HepG2 (cell line): ENCODE measurements at regions not wholly inside any gene's neighbourhood (a gene's known extent, or its start where the extent isn't known, plus 50 kb on each side); places are given as distances from the start of the nearest gene placed in this dataset.

ENCODE experiments used
- ATAC-seq: fragments of 200-7000 bp; cut with Tn5 transposase; 3 replicates; pipeline ENCODE4 v1.9.1; 2020; ENCODE audit warnings: mild to moderate bottlenecking, moderate library complexity
- BruUV-seq: library from RNA; stranded (reverse); fragments of 400-500 nt; replicated peaks from 2 replicates; lab custom pipeline; 2021; lab: Mats Ljungman, UMichigan
- CTCF ChIA-PET: fragments of 300-600 bp; formaldehyde crosslinking; extraction: SDS; loops from one replicate; lab custom pipeline; 2021; ENCODE audit warnings: low total read pairs, inconsistent platforms, low intra/inter-chr PET ratio; lab: Yijun Ruan, JAX
- POLR2A ChIA-PET: fragments of 350-600 bp; sonication (Branson Sonifier 250); formaldehyde crosslinking; loops from one replicate; lab custom pipeline; 2020; ENCODE audit warnings: antibody characterized with exemption, inconsistent platforms; lab: Yijun Ruan, JAX
- DNase-seq: peaks from one replicate; pipeline ENCODE4 v3.0.0-alpha.2; 2015; ENCODE audit warnings: low spot score
- FAIRE-seq: peaks from 3 replicates; lab custom pipeline; 2011; peaks lifted over from hg19 to GRCh38; lab: Jason Lieb, UNC
- H2AFZ ChIP-seq: one replicate; pipeline ENCODE4 v1.6.1; 2011; ENCODE audit warnings: low read length, inconsistent platforms
- H3K27ac ChIP-seq: fragments of 300-600 bp; 3 replicates; pipeline ENCODE4 v1.8.0; 2011; ENCODE audit warnings: mixed run types, mild to moderate bottlenecking, mixed read lengths, low read length, inconsistent platforms; ENCODE audit not compliant: insufficient read depth; ENCODE audit errors: extremely low read length
- H3K27me3 ChIP-seq, 2 experiments: fragments of 200-600 bp in 1 of 2; 2 replicates in 1 of 2; 3 replicates in 1 of 2; pipeline versions ENCODE4 v1.6.0 to v1.8.0; 2011; ENCODE audit warnings: low read length in 2 of 2, mild to moderate bottlenecking in 2 of 2, moderate library complexity in 2 of 2, inconsistent platforms in 1 of 2; ENCODE audit not compliant: insufficient read depth in 2 of 2, control insufficient read depth in 1 of 2
- H3K36me3 ChIP-seq, 2 experiments: fragments of 200-600 bp in 1 of 2; replicated peaks in 1 of 2; 2 replicates in 1 of 2; 3 replicates in 1 of 2; pipeline versions ENCODE4 v1.5.1 to v1.8.0; 2011; ENCODE audit warnings: low read length in 2 of 2, inconsistent platforms in 1 of 2; ENCODE audit not compliant: insufficient read depth in 2 of 2, control insufficient read depth in 1 of 2
- H3K4me1 ChIP-seq: 2 replicates; pipeline ENCODE4 v1.5.1; 2012; ENCODE audit warnings: low read length, inconsistent platforms; ENCODE audit not compliant: insufficient read depth
- H3K4me2 ChIP-seq: 2 replicates; pipeline ENCODE4 v1.6.0; 2011; ENCODE audit warnings: low read depth, low read length, inconsistent platforms
- H3K4me3 ChIP-seq, 3 experiments: fragments of 200-600 bp in 1 of 3; sonication (generic), shearing (Covaris generic) in 1 of 3; replicated peaks in 1 of 3; 2 replicates each; pipeline ENCODE4 v1.5.1; 2011 to 2016; ENCODE audit warnings: low read length in 3 of 3, inconsistent platforms in 2 of 3, low read depth in 2 of 3, mild to moderate bottlenecking in 2 of 3, control low read depth in 1 of 3, mixed read lengths in 1 of 3; ENCODE audit not compliant: insufficient read depth in 1 of 3
- H3K79me2 ChIP-seq: one replicate; pipeline ENCODE4 v1.6.1; 2011; ENCODE audit warnings: low read length, inconsistent platforms; ENCODE audit not compliant: insufficient read depth
- H3K9ac ChIP-seq: 2 replicates; pipeline ENCODE4 v1.6.0; 2011; ENCODE audit warnings: mild to moderate bottlenecking, low read depth, low read length, inconsistent platforms; ENCODE audit not compliant: insufficient read depth
- H3K9me3 ChIP-seq: 2 replicates; pipeline ENCODE4 v1.5.1; 2012; ENCODE audit warnings: mild to moderate bottlenecking, low read length
- H4K20me1 ChIP-seq: 2 replicates; pipeline ENCODE4 v1.6.0; 2011; ENCODE audit warnings: inconsistent platforms, mild to moderate bottlenecking, low read length, moderate library complexity; ENCODE audit not compliant: insufficient read depth
- HOXA7 ChIP-seq: sonication (generic); formaldehyde crosslinking; IDR thresholded peaks from 2 replicates; pipeline ENCODE4 v1.8.1; 2022; ENCODE audit warnings: mild to moderate bottlenecking, missing genetic modification reagents, moderate library complexity
- IKZF4 ChIP-seq: sonication (generic); formaldehyde crosslinking; IDR thresholded peaks from 2 replicates; pipeline ENCODE4 v1.5.1; 2020; ENCODE audit warnings: borderline replicate concordance, mild to moderate bottlenecking, low read depth, missing genetic modification reagents; ENCODE audit errors: not compliant biosample characterization
- TOE1 ChIP-seq: sonication (generic); formaldehyde crosslinking; IDR thresholded peaks from 2 replicates; pipeline ENCODE4 v1.4.0; 2020; ENCODE audit warnings: mild to moderate bottlenecking, missing genetic modification reagents
- ZMYM2 ChIP-seq: sonication (generic); formaldehyde crosslinking; IDR thresholded peaks from 2 replicates; pipeline ENCODE4 v1.8.0; 2022; ENCODE audit warnings: mild to moderate bottlenecking, missing genetic modification reagents
- ZNF124 ChIP-seq: sonication (generic); formaldehyde crosslinking; IDR thresholded peaks from 2 replicates; pipeline ENCODE4 v1.4.0; 2020; ENCODE audit warnings: missing genetic modification reagents
- ZNF17 ChIP-seq: sonication (generic); formaldehyde crosslinking; IDR thresholded peaks from 2 replicates; pipeline ENCODE4 v1.5.0; 2020; ENCODE audit warnings: mild to moderate bottlenecking, missing genetic modification reagents
- ZNF547 ChIP-seq: sonication (generic); formaldehyde crosslinking; IDR thresholded peaks from 2 replicates; pipeline ENCODE4 v1.5.1; 2020; ENCODE audit warnings: mild to moderate bottlenecking, missing genetic modification reagents
- ZNF75D ChIP-seq: sonication (generic); formaldehyde crosslinking; IDR thresholded peaks from 2 replicates; pipeline ENCODE4 v1.8.1; 2023; ENCODE audit warnings: missing genetic modification reagents, mild to moderate bottlenecking, borderline replicate concordance
- ZNF792 ChIP-seq: IDR thresholded peaks from 2 replicates; pipeline ENCODE4 v1.6.1; 2016
- WGBS: methylation state at CpG from one replicate; pipeline ENCODE4 v1.1.6; 2017; ENCODE audit warnings: low lambda C conversion rate; 5-methylcytosine and 5-hydroxymethylcytosine counted together
- in situ Hi-C: cut with HindIII; loops from 2 replicates; pipeline ENCODE4 v1.10.0; 2017; ENCODE audit warnings: low pct_unique_long_range_greater_than_20kb; ENCODE audit not compliant: extremely low pct_ligation_motif_present
- intact Hi-C: fragments of 100-400 bp; cut with micrococcal nuclease; formaldehyde crosslinking; loops from one replicate; pipeline ENCODE4 v1.10.0; 2022; ENCODE audit not compliant: unreplicated experiment
- TF ChIP-seq, protein P1 (sequence below): sonication (generic); formaldehyde crosslinking; IDR thresholded peaks from 2 replicates; pipeline ENCODE4 v1.4.0; 2020; ENCODE audit warnings: missing genetic modification reagents, mild to moderate bottlenecking, borderline replicate concordance
- TF ChIP-seq, protein P2 (sequence below): sonication (generic); IDR thresholded peaks from 2 replicates; pipeline ENCODE4 v1.6.1; 2016; ENCODE audit warnings: low read depth, borderline replicate concordance
- TF ChIP-seq, protein P3 (sequence below): sonication (generic); formaldehyde crosslinking; IDR thresholded peaks from 2 replicates; pipeline ENCODE4 v1.4.0; 2020; ENCODE audit warnings: mild to moderate bottlenecking, low read depth, missing genetic modification reagents

DNA sequence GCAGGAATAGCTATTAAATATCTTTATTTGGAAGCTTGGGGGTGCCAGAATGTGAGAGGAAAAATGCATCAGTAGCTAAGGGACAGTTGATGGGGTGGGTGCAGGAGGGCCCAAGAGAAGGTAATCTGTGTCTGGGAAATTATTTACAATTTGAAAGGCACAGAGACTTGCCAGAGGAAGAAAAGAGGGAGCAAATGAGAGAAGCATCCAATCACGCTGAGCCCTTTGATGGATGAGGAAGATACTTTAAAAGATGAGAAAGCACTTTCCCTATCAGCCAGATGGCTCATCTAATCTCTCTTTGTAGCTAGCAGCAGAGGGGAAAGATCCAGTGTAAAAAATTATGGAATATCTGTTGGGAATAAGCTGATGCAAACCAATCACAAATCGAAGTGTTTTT lies 57.0 kb upstream of the ABCA1 start (continued):
- TF ChIP-seq, protein P1, sequence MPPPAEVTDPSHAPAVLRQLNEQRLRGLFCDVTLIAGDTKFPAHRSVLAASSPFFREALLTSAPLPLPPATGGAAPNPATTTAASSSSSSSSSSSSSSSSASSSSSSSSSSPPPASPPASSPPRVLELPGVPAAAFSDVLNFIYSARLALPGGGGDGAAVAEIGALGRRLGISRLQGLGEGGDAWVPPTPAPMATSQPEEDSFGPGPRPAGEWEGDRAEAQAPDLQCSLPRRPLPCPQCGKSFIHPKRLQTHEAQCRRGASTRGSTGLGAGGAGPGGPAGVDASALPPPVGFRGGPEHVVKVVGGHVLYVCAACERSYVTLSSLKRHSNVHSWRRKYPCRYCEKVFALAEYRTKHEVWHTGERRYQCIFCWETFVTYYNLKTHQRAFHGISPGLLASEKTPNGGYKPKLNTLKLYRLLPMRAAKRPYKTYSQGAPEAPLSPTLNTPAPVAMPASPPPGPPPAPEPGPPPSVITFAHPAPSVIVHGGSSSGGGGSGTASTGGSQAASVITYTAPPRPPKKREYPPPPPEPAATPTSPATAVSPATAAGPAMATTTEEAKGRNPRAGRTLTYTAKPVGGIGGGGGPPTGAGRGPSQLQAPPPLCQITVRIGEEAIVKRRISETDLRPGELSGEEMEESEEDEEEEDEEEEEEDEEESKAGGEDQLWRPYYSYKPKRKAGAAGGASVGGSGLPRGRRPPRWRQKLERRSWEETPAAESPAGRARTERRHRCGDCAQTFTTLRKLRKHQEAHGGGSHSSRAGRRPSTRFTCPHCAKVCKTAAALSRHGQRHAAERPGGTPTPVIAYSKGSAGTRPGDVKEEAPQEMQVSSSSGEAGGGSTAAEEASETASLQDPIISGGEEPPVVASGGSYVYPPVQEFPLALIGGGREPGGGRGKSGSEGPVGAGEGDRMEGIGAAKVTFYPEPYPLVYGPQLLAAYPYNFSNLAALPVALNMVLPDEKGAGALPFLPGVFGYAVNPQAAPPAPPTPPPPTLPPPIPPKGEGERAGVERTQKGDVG (CRISPR knock-in tag), result no peak
- TF ChIP-seq IKZF4, result no peak
- TF ChIP-seq ZNF792, result no peak

GRCh38 chr9:104986096-104986495 lies 58.1 kb upstream of the ABCA1 start:
- no peak for FAIRE-seq
- no peak overlapping the region for H3K27ac ChIP-seq
- in situ Hi-C loops, result no loop called here
- H4K20me1 ChIP-seq, result no peaks in the 10 kb centered on the region
- POLR2A ChIA-PET, result interaction anchor here (0.5 kb wide), 1 partner anchor 98 kb away, joined by 3 read pairs; no protein-coding TSS in a partner anchor
- TF ChIP-seq ZMYM2, result no peak
- no peak for TF ChIP-seq ZNF547 (CRISPR knock-in tag)
- TF ChIP-seq, protein P2, sequence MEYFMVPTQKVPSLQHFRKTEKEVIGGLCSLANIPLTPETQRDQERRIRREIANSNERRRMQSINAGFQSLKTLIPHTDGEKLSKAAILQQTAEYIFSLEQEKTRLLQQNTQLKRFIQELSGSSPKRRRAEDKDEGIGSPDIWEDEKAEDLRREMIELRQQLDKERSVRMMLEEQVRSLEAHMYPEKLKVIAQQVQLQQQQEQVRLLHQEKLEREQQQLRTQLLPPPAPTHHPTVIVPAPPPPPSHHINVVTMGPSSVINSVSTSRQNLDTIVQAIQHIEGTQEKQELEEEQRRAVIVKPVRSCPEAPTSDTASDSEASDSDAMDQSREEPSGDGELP, result no peak
- TF ChIP-seq ZNF17 (CRISPR knock-in tag), result no peak
- no peak for TF ChIP-seq HOXA7
- no peak for TF ChIP-seq ZNF124 (CRISPR knock-in tag)
- TF ChIP-seq, protein P3, sequence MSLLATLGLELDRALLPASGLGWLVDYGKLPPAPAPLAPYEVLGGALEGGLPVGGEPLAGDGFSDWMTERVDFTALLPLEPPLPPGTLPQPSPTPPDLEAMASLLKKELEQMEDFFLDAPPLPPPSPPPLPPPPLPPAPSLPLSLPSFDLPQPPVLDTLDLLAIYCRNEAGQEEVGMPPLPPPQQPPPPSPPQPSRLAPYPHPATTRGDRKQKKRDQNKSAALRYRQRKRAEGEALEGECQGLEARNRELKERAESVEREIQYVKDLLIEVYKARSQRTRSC (CRISPR knock-in tag), result no peak
- no peak for TF ChIP-seq ZNF75D (CRISPR knock-in tag)
- TF ChIP-seq TOE1 (CRISPR knock-in tag), result no peak
- TF ChIP-seq, all 625 proteins: peak for 0
- no peak for DNase-seq
- intact Hi-C loops, result no loop called here
- H2AFZ ChIP-seq, result no peak overlapping the region
- peaks cover 0 to 6% of the 10 kb centered on the region in 2 experiments; a peak in 1 of 5 replicates for H3K27me3 ChIP-seq
- H3K79me2 ChIP-seq, result no peaks in the 10 kb centered on the region
- no TSS peak for BruUV-seq
- no peak for ATAC-seq
- CTCF ChIA-PET, result no interaction called here
- no peak overlapping the region for H3K4me2 ChIP-seq
- WGBS, result 3% methylated on average over 3 of the region's 3 CpGs
- peaks cover 7% of the 10 kb centered on the region for H3K4me1 ChIP-seq
- H3K9ac ChIP-seq, result no peak overlapping the region
- H3K9me3 ChIP-seq, result no peaks in the 10 kb centered on the region
- H3K36me3 ChIP-seq, result no peaks in the 10 kb centered on the region
- H3K4me3 ChIP-seq, result no peak overlapping the region
